ACHN (cell line): ENCODE measurements at regions not wholly inside any gene's neighbourhood (a gene's known extent, or its start where the extent isn't known, plus 50 kb on each side); places are given as distances from the start of the nearest gene placed in this dataset.

Source experiments
- DNase-seq: peaks from one replicate; pipeline ENCODE4 v3.0.0-alpha.2; 2015
- in situ Hi-C: cut with HindIII; loops from 2 replicates; pipeline ENCODE4 v1.10.0; 2017; ENCODE audit warnings: low sequenced_read_pairs, low pct_ligation_motif_present, low pct_unique_long_range_greater_than_20kb

DNA sequence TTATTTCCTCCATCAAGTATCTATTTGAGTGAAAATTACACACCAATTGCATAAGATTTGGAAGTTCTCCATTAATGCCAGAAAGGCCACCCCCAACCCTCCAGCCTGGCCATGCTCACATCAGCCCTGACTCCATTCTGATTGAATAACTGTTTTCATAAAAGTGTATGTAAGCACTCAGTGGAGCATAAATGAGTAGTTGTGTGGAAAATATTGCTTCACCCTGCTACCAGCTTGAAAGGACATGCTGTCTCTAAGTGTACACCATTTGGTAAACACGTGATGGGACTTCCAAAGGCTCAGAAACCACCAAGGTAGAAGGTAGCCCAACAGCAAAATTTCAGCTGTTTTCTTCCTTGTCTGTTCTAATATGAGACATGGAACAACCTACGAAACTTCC is 393.8 kb downstream of the ZNF385D start:
- in situ Hi-C loops, result no loop called here
- no peak for DNase-seq

DNA sequence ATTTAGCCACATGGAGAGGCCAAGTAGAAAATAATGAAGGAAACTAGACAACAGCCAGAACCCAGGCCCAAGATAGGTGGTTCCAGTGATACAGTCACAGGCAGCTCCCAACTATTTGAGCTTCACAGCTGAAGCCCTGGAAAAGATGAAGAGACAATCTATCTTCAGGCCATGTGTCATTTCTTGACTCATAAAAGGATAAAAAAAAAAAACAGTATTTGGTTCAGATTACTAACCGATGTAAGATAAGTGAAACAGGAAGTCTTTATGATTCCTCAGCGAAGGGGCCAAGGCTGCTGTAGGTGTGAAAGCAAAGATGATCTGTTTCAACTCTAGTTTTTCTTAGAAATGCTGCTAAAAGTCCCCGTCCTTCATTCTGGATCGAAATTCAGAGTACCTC is 394.6 kb downstream of the ZNF385D start:
- no peak for DNase-seq
- in situ Hi-C loops, result no loop called here

DNA sequence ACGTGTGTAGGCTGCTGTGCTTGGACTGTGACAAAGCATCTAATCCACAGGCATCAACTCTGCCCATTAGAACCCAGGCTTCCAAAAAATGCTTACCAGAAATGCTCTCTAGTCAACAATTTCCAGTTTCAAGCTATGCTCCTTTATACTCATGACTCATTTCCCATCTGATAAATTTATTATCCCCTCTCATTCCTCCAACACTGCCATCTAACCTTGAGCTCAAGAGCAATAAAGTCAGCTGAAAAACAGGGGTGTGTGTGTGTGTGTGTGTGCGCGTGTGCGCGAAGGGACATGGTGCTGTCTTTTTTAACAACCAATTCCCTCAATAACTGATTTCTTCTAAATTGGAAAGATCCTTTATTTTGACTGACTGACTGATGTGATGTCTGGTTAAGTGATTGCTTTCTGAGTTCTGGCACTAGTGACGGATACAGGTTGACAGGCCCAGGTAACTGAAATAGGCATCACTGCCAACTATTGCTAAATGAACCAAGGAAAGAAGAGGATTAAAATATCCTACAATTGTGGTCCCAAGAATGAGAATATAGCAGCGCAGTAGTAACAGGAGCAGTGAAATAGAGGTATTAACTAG is 405.5 kb downstream of the ZNF385D start:
- in situ Hi-C loops, result no loop called here
- DNase-seq, result no peak

DNA sequence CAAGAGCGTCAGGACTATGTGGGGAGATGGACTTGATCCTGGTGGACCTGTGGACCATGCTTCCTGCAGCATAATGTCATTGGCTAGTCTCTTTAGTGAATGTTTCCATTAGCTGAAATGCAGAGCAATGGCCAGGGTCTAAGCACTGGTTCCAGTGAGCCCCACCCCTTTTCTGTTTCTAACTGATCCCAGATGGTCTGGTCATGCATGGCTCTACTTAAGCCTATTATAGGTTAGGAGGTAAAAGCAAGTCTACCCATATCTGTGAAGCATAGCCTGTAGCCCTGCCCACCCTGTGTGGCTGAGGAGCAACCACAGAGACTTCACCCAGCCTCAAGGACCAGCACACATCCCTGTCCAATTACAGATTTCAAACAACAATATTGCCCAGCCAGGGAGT is 419.2 kb downstream of the ZNF385D start:
- no peak for DNase-seq
- in situ Hi-C loops, result no loop called here

DNA sequence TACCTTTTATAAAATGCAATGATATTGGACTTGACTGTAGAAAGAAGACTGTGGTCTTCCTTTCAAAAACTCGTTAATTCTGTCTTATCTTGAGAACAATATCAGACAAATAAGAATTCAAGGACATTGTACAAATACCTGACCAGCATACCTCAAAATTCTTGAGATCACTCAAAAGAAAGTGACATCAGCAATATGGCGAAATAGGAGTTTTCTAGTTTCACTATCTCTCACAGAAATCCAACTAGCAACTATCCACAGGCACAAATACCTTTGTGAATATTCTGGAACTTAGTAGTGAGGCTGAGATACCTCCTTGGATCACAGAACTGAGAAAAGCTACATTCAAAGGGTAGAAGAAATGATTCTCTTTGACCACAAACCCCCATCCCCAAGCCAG is 419.7 kb downstream of the ZNF385D start:
- in situ Hi-C loops, result no loop called here
- DNase-seq, result peak; percentile 7

DNA sequence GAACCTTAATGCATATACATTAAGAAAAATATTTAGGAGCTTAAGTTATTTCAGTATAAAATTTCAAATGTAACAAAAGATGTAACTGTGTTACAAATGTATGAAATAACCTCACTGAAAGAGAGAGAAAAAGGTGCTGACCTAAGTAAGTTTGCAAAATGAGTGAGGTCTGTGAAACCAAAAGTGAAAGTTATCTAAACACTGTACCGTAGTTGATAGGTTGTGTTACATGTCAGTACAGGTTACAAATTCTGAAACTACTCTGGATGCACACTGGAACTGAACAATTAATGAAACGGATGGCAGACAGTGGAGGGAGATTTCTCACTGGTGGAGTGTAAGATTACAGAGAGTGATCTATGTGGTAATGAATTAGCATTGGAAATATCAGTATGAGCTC is 420.7 kb downstream of the ZNF385D start:
- peak; percentile 49 for DNase-seq

DNA sequence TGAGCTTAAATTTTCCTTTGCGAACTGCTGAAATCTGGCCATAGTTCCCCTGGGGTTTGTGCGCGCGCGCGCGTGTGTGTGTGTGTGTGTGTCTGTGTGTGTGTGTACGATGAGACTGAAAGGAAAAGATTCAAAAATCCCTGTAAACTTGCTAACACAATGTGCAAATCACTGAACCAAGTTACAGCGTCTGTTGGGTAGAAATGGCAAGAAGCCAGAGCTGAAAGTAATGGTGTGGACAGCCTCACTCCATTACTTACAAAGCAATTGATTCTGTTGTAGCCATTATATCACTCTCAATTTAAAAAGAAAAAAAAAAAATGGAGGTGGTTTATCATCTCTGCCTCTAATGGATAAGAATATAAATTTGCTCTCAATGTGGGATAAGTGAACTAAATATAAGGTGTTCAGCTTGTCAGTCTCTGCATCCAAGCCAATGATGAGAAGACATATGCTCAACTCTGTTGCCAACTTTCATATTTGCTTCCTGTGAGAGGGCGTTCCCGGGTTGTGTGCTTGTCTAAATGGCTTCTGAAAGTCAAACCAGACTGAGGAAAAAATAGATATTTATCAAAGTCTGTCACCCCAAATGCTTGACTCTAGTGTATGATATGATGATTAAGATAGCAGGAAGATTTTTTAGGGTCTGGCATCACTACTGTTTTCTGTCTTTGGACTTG is 422.2 kb downstream of the ZNF385D start:
- no peak for DNase-seq
- in situ Hi-C loops, result no loop called here

More for the DNA sequence above, 420.7 kb downstream of the ZNF385D start:
- in situ Hi-C loops, result no loop called here

DNA sequence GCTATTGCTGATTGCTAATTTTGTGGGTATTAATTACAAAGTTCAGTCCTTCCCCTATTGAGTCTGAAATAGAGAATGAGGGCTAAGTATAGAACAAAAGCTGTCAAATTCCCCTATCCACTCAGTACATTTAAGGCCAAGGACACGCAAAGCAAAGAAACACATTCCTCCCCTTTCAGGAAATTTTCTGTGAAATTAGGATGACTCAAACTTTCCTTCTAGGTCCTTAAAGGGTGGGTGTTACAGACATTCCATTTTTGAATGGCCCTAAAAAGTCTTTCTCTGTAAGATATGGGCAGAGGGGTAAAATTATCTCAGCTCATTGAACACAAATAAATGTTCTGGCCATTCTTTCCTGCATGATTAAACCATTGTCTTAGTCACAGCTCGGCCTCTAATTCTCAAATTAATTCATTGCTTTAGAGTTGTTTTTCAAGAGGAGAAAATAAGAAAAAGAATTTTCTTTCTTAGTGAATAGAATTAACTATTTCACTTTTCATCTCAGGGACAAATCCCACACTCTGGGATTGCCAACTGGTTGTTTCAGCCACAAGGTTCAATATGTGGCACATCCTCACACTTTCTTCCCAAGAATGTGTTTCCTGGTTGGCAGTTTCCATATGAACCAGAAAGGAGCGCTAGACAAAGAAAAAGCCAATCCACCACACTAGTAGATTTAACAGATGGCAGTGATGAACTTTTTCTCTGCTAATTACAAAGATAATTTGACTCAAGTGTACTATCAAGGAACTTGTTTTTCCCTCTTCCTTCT is 424.1 kb downstream of the ZNF385D start:
- no peak for DNase-seq
- in situ Hi-C loops, result no loop called here

DNA sequence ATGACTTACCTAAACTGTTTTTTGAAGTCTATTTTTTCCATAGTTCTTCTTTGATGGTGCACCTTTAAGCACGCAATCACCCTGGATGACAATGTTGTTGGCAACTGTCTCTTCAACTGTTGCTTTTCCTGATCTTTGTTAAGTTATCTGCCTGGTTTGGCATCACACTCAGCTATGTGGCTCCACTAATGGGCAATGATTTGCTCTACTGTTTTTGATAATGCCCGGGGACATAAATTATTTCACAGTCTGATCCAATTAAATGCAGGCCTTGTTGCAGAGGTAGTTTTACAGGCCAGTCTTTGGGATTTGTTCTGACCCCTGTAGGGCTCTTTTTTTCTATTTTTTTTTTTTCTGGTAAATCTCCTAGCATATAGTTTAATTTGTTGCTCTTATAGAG is 436.3 kb downstream of the ZNF385D start:
- in situ Hi-C loops, result no loop called here

DNA sequence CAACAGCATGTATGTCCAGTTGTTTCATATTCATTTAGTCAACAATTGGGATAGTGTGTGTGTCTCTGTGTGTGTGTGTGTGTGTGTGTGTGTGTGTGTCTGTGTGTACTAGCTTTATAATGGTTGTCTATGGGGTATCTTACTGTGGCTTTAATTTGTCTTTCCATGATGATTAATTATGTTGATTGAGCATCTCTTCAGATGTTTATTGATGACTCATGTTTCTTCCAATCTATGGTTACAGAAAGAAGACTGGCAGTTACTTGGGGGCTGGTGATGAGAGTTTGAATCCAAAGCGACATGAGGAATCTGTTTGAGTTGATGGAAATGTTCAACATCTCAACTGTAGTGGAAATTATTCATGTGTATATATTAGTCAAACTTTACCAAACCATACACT is 440.1 kb downstream of the ZNF385D start:
- DNase-seq, result no peak
- in situ Hi-C loops, result no loop called here

More for the DNA sequence above, 436.3 kb downstream of the ZNF385D start:
- no peak for DNase-seq

DNA sequence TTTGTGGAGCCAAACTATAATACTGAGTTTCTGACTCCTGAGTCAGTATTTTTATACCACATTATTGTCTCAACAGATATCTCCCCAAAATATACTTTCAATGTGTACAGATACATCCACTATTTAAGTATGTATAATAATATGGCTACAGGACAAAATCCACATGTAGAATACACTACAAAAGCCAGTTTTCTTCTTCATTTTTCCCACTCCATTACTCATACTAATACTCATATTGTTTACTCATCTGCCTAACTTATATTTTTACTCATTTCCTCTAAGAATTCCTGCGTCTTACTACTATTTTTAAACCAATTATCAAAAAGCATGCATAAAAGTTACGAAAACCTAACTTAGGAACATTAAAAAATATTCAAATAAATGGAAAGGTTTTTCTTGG is 440.8 kb downstream of the ZNF385D start:
- in situ Hi-C loops, result no loop called here

DNA sequence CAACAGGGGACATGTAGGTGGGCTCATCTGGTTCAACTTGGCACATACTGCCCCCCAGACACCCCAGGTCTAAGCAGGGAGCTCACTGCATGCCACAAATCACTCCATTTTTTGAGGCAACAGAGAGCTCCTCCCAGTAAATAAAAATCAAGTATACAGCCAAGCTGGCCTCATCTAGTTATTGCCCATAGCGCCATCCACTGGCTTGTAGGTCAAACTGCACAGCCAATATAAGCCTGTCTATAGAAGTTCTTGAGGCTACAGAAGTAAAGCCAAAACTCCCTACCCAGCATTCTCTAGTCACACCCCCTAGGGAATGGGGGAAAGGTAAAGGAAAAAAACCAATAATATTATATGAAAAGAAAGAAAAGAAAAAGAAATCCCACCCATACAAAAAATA is 453.7 kb downstream of the ZNF385D start:
- no peak for DNase-seq
- in situ Hi-C loops, result no loop called here

More for the DNA sequence above, 440.8 kb downstream of the ZNF385D start:
- no peak for DNase-seq

DNA sequence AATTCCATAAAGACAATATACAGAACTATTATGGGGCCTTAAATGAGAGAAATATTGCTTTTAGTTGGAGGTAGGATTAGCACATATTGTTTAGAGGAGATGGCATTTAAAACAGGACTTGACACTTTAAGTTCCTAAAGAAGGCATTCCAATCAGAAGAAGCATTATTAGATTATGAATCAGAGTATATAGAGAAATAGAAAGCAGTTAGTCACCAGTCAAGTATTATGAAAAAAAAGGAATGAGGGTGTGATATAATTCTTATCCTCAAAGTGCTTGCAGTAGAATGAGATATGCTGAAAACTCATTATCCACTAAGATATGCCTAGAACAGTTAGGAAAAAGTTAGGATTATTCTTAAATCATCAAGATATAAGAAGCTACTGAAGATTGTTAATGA is 456.2 kb downstream of the ZNF385D start:
- in situ Hi-C loops, result no loop called here
- DNase-seq, result peak; percentile 13

DNA sequence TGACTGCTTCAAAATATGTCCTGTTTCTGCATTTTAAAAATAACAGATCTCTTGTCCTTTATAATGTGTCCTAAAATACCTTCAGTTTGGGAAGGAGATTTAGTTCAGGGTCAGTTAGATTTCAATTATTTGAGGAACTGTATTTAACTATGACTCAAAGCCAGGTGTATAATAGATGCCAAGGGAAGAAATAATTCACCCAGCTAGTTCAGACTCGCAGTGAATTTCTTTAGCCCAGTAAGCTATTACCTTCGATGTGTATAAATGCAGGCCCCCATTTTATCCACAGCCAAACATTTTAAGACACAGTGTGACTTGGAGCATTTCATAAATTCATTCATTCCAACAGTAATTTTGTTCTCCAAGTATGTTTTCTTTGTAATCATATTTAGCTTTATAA is 458.0 kb downstream of the ZNF385D start:
- in situ Hi-C loops, result no loop called here
- no peak for DNase-seq

DNA sequence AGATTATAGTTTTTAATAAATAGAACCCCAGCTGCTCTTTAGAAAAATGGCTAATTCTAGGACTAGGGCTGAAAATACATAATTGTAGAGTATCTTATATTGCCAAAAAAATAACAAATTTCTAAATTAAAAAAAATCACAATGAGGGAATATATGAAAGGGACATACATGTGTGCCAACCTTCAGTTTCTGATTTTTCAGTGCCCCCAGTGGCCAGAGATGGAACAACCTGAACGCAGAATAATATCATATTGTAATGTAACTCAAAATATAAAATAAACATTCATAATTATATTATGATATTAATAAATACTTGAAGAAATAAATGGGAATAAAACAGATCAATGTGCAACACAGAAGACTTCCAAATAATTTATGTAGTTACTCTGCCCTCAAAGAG is 460.5 kb downstream of the ZNF385D start:
- in situ Hi-C loops, result no loop called here

DNA sequence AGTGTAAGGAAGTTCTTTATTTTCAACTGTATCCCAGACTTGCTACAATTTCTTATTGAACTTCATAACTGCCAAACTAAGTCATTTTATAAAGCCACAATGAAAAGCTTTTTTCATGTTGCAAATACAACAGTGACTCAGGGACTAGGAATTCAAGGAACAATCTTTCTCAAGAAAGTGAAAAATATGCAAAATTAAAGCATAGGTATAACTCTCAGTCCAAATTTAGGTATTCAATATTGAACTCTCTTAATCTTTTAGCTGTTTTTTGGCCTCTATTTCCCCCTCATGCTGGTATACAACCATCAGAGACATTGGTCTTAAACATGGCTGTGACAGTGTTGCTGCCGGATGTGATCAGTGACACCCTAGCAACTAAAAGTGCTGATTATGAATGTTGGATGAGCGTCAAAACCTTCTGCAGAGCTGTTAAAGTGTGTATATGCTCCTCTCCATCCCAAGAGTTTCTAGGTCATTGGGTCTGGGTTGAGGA is 476.9 kb downstream of the ZNF385D start:
- in situ Hi-C loops, result no loop called here

More for the DNA sequence above, 460.5 kb downstream of the ZNF385D start:
- peak; percentile 2 for DNase-seq

DNA sequence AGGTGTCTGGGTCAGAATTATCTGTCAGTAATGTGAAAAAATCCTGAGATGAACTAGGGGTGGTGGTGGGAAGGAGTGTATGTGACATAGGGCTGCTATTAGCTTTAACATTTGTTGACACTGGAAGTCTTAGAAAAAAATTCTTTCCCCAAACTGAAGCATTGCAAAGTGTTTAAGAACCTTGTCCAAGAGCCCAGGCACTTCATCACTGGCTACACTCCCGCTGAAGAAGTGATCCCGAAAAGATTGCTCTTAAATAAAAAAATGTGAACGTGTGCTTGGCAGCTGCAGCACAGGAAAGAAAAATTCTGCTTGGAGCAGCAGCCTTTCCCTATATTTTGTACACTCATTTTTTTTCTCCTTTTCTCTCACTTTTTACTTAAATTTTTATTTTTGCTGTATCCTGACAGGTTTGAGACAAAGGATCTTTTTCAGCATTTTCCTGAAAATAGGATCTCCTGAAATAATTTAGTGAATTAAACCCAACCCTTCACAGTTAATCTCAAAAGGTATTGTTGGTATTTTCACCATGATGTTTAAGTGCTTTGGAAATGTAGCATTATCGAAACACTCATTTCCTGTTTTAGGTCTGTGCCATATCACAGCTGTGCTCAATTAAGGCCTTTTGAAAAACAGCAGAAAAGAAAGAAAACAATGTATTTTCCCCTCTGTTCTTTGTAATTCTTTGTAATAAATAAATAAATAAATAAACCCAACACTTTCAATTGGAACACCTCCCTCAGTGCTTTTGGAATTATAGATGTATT is 477.6 kb downstream of the ZNF385D start:
- in situ Hi-C loops, result no loop called here
- no peak for DNase-seq

More for the DNA sequence above, 476.9 kb downstream of the ZNF385D start:
- peak; percentile 4 for DNase-seq

DNA sequence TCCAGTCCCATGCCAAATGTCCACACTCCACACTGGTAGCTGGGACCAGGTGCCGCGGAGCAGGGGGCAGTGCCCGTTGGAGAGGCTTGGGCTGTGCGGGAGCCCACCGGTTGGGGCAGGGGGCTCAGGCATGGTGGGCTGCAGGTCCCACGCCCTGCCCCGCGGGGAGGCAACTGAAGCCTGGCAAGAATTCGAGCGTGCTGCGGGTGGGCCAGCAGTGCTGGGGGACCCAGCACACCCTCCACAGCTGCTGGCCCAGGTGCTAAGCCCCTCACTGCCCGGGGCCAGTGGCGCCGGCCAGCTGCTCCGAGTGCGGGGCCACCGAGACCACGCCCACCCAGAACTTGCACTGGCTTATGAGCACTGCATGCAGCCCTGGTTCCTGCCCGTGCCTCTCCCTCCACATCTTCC is 479.4 kb downstream of the ZNF385D start:
- in situ Hi-C loops, result no loop called here
- no peak for DNase-seq

DNA sequence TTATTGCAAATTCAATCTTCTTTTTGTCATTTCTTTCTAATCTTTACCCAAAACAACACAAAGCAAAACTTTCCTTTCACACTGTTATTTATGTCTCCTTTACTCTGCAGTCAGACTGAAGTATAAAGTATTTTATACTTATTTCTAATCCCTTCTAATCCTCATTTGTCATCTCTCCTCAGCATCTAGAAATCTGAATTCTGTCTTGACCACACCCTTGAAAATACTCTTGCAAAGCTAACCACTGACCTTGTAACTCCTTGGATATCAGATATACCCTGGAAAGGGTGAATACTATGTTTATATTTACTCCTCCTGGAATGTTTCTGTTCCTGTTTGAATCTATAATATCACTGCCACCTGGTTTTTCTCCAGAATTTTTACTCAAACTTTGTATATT is 481.1 kb downstream of the ZNF385D start:
- in situ Hi-C loops, result no loop called here
- DNase-seq, result no peak
